Posterior vena cava (tissue), 2 donors: ENCODE measurements at regions not wholly inside any gene's neighbourhood (a gene's known extent, or its start where the extent isn't known, plus 50 kb on each side); places are given as distances from the start of the nearest gene placed in this dataset.

Source experiments
- DNase-seq: peaks from one replicate; pipeline ENCODE4 v3.0.0-alpha.2; 2020; ENCODE audit warnings: low spot score
- intact Hi-C, 2 donors: fragments of 100-400 bp; cut with DNase I; formaldehyde crosslinking; loops; one replicate each; pipeline versions ENCODE4 v1.14.1 to v1.14.2; 2022 to 2023
- donor health status: DM: yes; HTN: yes; CAD: no.
- donor health status: DM: yes; HTN: yes; CAD: no.

GRCh38 chr15:46146915-46147314 is 512.1 kb downstream of the SQOR start:
- intact Hi-C loops, result no loop called here
- no peak for DNase-seq

GRCh38 chr15:46151786-46152185 is 517.0 kb downstream of the SQOR start:
- DNase-seq, result no peak
- intact Hi-C loops, result no loop called here

- DNase-seq, result no peak
- intact Hi-C loops, result no loop called here
These were observed 531.9 kb downstream of the SQOR start for GRCh38 chr15:46166750-46167149.

- no peak for DNase-seq
- intact Hi-C loops, result no loop called here
These were observed 535.5 kb downstream of the SQOR start for GRCh38 chr15:46170326-46170725.

DNA sequence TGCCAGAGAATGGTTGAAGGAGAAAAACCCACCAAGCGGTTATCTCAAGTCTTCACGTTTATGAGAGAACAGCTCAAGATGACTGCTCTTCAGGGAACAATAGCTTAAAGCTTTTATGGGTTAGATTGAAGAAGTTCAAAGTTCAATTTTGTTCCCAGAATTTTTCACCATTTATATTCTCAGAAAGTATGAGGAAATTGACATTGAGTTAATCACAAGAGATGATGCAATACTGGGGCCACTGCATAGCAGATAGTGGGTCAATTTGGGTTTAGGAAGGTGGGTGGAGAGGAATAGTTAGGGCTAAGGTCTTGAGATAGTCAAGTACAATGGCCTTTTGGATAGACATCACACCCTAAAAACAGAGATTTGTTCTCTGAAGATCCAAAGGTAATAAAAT is 539.3 kb downstream of the SQOR start:
- DNase-seq, result no peak
- intact Hi-C loops, result no loop called here

GRCh38 chr15:46177219-46177618 is 542.4 kb downstream of the SQOR start:
- DNase-seq, result no peak
- intact Hi-C loops, result no loop called here

DNA sequence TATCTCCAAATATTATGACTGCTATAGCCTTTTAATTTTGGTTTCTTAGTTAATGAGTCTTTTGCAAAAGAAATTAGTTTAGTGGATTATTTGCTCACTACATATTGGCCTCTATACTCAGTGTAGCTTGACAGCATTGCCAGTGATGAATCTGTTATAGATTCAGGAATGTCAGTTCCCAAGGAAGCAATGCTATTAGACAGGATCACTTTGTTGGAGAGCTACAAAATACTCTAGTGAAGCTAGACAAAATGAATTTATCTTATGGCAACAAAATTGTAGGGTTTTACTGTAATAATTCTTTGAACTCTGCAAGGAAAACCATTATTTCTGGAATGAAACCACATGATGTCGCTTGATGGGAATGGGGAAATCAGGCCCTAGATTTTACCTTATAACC is 543.3 kb downstream of the SQOR start:
- intact Hi-C loops, result no loop called here
- no peak for DNase-seq

DNA sequence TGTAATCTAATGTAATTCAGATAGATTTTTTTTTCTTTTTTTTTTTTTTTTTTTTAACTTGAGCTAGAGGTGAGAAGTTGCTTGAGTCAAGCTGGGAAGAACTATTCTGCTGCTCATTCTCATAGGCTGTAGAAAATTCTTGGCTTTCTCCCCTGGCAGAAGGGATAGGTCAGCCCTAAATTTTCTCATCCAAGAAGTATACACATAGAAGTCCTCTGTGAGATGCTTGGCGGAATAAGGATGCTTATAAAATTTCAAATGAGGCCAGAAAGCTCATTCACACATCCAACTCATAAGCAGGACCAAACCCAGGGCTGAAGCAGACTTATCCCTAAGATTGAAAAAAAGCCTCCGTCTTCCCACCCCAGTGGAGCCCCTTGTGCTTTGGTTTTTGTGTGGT is 572.5 kb downstream of the SQOR start:
- intact Hi-C loops, result no loop called here
- DNase-seq, result no peak

DNA sequence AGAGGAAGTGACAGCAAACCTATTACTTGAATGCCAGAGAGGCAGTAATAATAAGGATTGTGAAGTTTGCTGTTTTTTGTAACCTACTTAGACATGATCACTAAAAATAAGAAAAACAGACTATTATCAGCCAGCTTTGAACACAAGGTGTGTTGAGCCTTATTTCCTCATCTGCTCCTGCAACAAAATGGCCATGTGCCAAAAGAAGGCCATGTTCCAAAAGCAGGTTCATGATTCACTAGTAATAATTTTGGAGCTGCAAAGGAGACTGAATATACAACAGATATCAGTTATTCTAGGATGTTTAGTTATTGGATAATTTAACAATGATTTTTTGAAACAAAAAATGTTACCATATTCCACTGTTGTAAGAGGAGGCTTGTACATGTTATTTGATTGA is 578.7 kb downstream of the SQOR start:
- DNase-seq, result no peak
- intact Hi-C loops, result no loop called here

- DNase-seq, result no peak
- intact Hi-C loops, result no loop called here
These were observed 588.0 kb downstream of the SQOR start for GRCh38 chr15:46222826-46223225.

DNA sequence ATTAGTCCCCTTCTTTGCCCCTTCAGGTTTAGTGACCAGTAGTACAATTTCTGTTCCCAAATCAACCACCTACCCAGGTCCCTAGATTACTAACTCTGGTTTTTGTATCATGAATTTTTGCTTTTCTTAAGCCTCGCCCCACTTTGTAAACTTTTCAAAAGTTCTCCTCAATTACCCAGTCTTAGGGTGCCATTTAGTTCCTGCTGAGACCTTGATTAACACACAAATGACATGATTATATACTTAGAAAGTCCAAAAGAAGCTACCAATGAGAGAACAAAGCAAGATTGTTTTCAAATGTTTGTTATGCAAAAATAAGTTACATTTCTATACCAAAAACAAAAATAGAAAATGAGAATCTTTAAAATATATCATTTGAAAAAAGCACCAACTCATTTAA is 594.4 kb downstream of the SQOR start:
- no peak for DNase-seq

DNA sequence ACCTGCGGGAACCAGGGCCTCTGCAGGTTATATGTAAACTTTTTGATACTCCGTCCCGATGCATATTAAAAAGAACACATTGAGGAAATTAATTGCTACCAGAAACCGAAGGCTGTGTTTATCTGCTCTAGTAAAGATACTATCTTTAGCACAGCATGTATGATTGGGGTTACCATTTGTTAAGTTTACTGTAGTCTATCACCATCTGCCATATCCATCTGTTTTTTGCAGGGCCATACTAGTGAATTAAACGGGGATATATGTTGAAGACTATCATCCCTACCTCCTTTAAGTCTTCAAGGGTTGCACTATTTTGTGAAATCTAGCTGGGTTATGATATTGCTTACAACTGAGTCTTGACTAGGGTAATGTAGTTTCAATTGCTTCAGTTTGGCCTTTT is 597.0 kb downstream of the SQOR start:
- DNase-seq, result no peak
- intact Hi-C loops, result no loop called here

More for the DNA sequence above, 594.4 kb downstream of the SQOR start:
- intact Hi-C loops, result no loop called here

DNA sequence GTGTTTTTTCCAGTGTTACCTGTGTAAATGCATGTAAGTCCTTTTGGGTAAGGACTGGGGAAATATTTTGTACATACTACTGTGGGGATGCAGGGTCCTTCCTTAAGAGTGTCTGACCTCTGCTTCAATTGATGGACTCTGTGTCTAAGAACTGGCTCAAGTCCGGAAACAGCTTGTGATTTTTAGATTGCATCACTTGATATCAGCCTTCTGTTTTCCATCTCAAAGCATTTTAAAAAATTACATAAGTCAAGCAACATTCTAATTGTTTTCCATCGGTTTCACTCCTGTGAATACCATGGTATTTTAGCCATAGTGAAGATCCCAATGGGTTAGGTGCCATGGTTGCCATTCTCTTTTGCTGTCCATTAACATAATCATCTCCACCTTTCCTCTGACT is 597.6 kb downstream of the SQOR start:
- intact Hi-C loops, result no loop called here

DNA sequence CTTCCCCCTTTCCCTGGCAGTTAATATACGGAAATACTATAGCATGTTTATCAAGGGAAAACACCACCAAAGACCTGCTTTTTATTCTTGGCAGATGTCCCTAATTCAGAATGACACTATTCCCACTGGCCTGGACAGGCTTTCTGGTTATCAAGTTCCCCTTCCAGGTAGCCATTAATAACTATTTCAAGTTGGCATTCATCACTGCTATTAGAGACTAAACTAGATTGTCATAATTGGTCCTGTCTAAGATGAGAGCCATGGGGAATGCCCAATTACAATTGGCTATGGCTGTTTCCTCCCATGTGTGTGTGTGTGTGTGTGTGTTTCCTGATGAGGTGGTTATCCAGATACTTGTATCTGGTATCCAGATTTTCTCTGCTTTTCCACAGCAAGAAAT is 608.1 kb downstream of the SQOR start:
- DNase-seq, result no peak
- intact Hi-C loops, result no loop called here

More for the DNA sequence above, 597.6 kb downstream of the SQOR start:
- DNase-seq, result no peak

DNA sequence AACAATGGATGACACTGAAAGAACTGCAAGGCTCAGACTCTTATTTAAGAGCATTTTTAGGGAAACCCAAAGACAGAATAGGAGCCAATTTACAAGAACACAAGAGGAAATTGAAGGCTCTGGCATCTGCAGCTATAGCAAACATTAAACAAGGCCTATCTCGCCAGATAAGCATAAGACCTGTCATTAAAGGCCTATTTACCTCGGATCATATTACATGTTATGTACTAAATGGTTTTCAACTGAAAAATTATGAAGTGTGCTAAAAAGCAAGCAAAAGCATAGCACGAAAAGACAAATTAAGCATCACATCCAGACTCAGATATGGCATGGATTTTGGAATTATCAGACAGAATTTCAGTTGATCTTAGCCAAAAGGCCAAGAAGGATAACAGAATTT is 617.1 kb downstream of the SQOR start:
- intact Hi-C loops, result no loop called here
- no peak for DNase-seq

GRCh38 chr15:46258056-46258455 is 623.2 kb downstream of the SQOR start:
- no peak for DNase-seq
- intact Hi-C loops, result no loop called here

DNA sequence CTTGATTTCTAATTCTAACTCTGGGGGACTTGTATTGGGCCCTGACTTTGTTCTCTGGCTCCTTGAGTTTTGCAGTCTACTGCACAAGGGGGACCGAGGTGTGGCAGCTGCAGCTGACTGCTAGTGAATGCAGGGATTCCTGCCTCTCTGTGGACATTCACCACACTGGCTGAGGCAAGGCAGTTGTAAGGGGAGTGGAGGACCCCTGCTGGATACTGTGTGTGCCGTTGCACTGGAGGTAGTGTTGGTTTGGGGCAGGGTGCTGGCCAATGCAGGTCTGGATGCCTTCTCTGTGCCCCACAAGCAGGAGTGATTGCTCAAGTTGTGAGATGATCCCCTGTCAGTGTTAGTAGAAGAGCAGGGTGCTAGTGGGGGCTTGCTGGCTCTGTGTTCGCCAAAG is 626.1 kb downstream of the SQOR start:
- no peak for DNase-seq
- intact Hi-C loops, result no loop called here

DNA sequence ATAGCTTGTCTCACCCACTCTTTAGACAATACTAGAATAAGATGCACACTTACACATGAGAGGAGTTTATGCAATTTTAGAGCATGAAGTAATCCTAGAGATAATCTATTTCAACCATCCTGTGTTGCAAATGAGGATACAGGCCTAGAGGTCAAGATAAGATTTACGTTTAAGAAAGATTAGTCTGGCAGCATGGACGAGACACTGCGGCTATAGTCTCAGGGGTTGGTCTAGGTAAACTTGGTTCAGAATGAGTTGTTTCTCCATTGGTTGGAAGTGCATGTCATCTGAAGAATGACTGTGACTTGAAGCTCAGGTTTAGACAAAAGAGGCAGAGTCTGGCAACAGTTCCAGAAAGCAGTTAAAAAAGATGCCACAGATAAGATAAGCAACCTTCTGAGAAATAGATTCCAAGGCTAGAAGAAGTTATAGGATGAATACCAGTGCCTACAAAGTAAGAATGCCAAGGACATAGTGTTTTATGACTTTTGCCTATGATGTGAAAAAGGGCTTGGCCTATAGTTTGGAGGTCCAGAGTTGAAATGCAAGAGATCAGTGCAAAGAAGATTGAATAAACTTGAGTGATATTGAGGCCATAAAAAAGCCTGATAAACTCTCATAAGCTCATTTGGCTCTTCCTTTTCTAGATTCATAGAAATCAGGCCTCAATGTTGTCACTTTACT is 631.0 kb downstream of the SQOR start:
- DNase-seq, result no peak
- intact Hi-C loops, result no loop called here

GRCh38 chr15:46266661-46267060 is 631.8 kb downstream of the SQOR start:
- intact Hi-C loops, result no loop called here

DNA sequence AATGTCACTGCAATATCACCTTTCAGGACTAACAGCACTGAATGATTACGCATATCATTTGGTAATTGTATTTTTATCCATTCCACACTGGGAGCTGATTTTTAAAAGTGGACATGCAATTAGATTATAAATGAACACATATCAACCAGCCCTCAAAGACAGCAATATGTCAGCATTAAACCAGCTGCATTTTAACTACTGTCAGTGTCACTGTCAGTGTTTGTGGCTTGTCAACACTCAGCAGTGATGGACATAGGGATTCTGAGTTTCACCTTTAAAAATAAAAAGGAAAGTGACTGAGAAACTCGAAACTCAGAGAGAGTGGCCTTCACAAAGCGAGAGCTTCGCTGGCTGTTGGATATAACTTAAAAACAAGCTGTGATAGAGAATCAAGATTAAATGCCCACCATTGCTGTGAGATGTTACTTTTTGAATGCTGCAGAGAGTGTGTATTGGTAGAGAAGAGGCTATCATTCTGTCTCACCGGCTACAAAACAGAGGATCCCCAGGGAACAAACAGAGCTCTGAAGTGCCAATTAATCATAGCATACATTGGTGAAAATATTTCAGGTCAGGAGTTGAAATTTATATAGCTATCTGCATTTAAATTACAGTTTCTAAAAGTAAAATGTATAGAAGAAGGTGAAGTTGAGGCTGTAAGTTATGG is 635.8 kb downstream of the SQOR start:
- intact Hi-C loops, result no loop called here
- no peak for DNase-seq

More at GRCh38 chr15:46266661-46267060, 631.8 kb downstream of the SQOR start:
- DNase-seq, result no peak

DNA sequence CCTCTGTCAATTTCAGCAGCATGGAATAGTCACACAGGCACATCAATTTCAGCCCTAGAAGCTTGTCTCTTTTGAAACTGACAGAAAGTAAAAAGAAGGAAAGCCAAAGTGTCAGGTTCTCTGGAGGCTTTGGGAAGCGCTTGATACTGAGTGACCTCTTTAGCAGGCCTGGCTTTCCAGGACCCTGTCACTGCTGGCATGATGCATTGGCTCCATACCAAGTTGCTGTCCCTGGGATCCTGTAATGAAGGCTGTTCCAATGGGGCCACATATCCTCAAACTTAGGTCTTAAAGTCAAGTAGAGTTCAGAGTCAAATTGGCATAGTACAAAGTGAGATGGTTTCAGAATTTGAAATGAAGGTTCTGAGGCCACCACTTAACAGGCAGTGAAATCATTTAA is 640.9 kb downstream of the SQOR start:
- DNase-seq, result no peak
- intact Hi-C loops, result no loop called here
